Stimulated activated naive CD8-positive, alpha-beta T cell treated with anti-CD3 and anti-CD28 coated beads, Interleukin-15, Interleukin-2, amounts not matched to agents 100 U/mL and 50 U/mL, for 24 hours (primary cell): ENCODE measurements at regions not wholly inside any gene's neighbourhood (a gene's known extent, or its start where the extent isn't known, plus 50 kb on each side); places are given as distances from the start of the nearest gene placed in this dataset.
A peak's percentile ranks its signal among the peaks of the same experiment; 100 is the strongest.

ENCODE experiments used
- ATAC-seq: fragments of 150-1000 bp; cut with Tn5 transposase; one replicate; pipeline ENCODE4 v1.10.0; 2021
- DNase-seq: peaks from one replicate; pipeline ENCODE4 v3.0.0; 2021

DNA sequence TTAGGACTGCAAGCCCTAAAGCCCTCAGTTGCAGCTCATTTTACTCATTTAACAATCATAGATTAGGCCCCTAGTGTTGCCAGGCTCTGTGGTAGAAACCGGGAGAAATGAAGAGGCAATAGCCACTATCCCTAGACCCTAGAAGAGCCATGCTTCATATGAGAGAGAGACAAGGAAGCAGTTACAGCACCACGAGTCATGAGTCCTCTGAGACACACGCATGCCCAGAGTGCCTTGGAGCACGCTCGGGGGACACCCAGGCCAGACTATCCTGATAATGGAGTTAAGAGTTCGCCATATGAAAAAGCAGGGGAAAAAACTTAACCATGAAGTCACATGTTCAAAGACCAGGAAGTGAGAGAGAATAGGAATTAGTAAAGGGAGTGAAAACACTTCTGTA lies 321.5 kb upstream of the PKDCC start:
- ATAC-seq (no peak), DNase-seq (no peak)

DNA sequence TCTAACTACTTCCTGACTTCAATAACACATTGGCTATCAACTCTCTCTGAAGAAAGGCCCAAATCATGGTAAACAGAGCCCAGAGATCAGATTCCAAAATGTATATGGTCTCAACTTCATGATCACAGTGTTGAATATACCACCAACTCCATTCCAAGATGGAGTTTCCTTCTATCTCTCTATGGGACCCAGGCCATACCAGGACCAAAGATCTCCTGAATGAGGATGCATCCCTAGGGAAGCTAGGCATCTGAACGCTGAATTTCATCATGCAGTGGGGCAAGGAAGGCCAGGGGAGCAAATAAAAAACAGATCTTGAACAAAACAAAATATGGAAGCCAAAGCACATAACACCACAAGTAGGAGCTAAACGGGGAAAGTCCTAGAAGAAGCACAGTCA lies 320.7 kb upstream of the PKDCC start:
- ATAC-seq (no peak), DNase-seq (no peak)

DNA sequence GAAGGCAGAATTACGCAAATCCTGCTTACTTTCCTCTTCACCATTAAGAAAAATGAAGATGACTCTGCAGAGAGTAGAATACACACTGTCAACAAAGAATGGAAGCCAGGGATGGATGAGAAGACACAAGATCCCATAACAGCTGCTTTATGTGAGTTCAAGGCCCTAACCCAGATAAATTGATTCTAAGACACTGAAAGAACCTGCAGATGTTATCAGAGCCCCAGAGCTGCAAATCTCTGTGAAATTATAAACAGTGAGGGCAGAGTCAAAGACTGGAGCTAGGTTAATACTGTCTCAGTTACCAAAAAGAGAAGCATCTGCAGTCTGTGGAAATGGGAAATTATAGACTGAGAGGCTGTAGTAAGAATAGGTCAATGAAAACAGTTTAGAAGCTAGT lies 320.1 kb upstream of the PKDCC start:
- no peak for ATAC-seq
- no peak for DNase-seq

DNA sequence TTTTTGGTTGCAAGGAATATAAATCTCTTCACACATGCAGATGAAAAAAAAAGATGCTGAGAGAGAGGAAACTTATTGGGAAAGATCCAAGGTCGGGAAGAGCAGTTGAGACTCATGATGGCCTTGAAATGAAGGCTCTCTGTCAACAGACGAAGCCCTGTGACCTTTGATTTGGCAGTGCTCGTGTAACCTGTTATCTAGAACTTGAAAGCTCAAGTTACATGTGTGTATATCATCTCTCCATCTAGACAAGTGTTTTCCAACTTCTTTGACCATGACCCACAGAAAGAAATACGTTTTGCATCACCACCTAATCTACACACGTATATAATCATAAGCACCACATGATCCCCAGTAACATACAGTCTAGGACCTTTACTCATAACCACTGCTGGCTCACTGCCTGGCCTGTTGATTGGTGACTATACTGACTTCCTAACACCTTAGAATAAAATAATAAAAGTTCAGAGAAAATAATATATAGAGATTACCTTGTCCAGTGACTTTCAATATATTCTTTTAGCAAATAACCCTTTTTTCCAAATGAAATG lies 319.0 kb upstream of the PKDCC start:
- no peak for DNase-seq

DNA sequence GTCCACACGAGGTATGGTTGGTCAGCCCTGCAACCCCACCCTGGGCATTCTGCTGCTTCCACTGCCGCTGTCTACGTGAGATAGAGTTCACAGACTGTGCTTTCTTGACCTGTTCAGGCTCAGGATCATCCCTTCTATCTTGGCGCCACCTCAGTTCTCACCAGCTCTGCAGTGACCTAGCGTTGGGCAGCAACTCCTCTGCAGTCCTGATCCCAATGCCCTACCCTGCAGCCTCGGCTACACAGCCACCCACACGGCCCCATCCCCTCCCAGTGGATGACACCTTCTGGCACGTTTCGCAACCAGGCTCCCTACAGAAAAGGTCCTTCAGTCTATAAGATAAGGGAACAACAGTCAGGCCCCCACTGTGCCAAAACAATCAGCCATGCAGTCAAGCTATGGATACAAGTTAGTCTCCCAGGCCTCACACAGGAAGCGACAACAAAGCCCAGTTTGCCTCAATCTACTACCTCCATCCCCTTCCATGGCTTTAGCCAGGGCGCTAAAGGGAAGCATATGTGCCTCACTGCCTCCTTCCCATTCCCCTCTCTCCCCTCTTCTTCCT lies 317.9 kb upstream of the PKDCC start:
- DNase-seq (no peak), ATAC-seq (no peak)

More for the DNA sequence above, 319.0 kb upstream of the PKDCC start:
- no peak for ATAC-seq

DNA sequence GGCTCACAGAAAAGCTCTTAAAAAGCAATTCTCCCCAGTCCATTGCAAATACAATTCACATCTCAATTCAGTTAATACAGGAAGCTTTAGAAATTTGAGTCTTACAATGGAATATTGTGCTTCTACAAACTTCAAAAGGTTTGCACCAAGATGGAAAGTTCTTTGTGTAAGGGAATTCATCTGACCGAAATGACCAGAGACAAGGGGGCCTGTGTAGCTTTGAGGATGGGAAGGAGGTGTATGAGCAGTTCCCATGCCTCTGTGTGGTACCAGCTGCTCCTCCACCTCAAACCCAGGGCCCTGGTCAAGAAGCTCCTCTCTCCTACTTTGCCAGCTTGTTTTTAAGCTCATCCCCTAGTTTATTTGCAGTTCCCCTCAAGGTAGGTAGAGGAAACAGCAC lies 312.8 kb upstream of the PKDCC start:
- DNase-seq (no peak), ATAC-seq (no peak)

DNA sequence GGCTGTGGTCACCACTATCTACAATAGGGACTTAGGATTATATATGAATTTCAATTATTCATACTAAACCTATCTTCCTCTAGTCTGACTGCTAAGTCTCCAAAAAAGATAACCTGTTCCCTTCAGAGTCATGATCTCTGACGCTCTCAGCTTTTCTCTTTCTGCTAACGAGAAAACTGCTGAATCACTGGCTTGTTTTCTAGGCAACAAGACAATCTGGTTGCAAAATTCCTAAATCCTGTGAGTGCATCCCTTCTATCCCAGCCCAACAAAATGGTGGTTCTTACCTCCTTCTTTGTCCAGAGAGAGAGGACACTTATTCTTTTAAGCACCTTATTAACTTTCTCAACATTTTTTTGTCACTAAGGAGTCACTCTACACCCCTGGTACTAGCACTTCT lies 312.3 kb upstream of the PKDCC start:
- no peak for DNase-seq
- no peak for ATAC-seq

DNA sequence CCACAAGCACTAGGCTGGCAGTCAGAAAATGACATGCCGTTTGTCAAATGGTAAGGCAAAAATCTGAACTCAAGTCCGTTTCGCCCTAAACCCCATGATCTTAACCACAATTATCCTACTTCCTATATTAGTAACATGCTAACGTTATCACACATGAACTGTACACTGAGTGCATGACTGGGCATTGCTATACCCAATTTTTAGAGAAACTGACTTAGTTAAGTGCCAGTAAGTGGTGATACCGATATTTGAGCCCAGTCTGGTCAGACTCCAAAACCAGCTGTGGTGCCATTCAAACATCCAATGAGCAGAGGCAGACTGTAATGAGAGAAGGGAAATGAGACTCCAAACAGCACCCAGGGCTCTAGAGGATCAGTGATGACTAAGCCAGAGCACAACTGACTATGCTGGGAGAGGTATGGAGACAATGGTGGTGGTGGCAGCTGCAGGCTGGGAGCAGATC lies 311.7 kb upstream of the PKDCC start:
- DNase-seq: no peak

DNA sequence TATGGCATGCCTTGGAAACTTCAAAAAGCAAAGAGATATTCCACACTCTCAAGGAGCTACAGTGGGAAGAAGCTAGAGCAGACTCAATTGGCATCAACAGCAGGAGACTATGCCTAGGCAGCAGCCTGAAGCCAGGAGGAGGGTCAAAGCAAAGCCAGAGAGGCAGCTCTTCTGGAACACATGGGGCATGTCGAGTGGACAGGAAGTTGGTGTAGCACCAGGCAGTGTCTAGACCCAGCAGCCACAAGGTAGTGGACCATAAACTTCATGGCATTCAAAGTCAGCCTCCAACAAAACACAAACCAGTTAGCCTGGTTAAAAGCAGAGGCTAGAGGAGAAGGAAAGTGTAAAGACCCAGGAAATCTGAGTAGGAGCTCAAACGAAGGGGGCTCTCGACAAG lies 311.2 kb upstream of the PKDCC start:
- no peak for ATAC-seq
- DNase-seq: no peak

More for the DNA sequence above, 311.7 kb upstream of the PKDCC start:
- peak; percentile 52 for ATAC-seq

DNA sequence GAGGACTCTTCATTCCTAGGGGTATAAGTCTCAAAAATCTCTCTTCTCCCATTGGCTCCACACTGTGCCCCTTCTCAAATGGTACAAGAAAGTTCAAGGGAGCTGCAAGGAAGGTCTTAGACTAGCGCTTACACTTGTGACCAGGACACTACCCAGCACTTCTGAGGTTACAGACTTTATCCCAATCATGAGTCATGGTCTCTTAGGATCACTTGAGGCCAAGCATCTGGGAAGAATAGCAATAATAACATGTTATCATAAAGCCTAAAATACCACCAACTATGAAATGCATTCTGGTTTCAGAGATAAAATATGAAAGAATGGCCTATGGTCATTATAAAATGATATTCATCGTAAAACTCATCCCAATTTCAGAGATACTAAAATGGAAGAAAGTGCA lies 309.9 kb upstream of the PKDCC start:
- no peak for ATAC-seq
- DNase-seq: no peak

DNA sequence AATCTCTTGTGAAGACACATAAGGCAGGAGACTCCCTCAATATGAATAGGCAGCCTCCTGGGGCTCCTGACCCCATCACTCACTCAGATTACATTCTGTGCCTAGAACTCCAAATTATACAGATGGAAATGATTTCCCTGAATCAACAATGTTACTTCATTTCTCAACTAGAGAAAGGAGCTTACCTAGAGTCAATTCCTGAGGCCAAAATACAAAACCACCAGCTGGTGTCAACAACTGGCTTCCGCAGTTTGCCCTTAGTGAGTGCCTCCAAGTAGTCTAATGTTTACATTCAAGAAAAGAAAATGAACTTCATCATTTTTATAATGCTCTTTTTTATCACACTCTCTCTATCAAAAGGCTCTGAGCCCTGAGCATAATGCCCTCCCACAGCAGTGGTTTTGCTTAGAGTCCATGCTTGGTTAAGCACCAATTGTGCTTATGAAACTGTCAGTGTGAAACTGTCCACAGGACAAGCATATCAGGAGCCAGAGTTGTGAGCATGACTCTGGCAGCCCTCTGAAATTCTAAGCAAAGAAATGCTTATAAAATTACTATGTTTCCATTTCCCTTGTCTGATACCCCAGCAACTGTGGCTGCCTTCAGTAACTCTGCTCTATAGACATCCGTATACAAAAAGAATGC lies 305.7 kb upstream of the PKDCC start:
- no peak for ATAC-seq
- no peak for DNase-seq

DNA sequence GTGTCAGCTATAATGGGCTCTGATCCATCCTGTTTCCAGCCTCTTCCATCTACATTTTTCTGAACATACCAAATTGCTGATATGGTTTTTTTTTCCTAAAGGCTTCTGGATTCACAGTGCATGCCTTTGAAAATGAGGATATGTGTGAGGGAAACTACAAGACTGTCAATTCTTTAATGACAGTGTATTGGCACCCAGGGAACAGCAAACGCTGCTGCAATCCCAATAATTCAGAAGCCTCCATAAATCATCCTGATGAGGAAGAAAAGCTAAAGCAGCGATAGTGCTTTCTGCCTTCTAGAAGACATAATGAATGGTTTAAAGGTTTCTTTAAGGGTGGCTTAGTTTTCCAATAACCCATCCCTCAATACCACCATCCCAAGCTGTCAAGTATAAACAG lies 304.5 kb upstream of the PKDCC start:
- ATAC-seq (no peak), DNase-seq (no peak)

DNA sequence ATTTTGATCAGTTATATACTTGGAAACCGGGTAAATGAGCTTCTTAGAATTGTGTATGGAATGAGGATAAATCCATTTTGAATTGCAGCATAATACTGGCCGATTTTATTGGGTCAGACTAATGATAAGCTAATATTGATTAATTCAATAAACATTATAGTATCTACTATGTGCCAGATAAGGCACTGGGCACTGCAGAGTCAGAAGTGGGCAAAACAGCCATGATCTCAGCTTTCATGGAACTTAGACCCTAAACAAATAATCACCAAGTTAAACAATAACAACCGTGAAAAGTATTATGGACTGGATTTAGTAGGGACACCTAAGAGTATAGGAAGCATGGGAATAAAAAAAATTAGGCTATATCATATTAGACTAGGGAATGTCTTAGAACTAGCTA lies 297.0 kb upstream of the PKDCC start:
- ATAC-seq (no peak), DNase-seq (no peak)

DNA sequence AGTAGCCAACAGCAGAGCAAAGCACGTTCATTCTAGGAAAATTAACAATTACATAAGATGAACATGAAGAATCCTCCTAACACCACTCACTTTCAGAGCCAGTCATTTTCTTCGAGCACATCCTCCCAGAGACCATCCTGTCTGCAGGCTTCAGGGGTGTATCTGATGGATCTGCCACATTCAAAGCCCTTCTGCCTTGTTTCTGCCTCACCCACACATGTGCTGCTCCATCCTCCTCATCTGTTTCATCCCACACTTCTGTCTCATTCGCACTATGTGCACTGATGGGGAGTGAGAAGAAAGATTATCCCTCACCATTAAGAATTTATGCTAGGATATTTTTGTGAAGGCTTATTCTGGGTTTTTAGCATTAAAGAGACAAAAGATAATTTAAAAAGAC lies 287.9 kb upstream of the PKDCC start:
- no peak for ATAC-seq
- DNase-seq: no peak

DNA sequence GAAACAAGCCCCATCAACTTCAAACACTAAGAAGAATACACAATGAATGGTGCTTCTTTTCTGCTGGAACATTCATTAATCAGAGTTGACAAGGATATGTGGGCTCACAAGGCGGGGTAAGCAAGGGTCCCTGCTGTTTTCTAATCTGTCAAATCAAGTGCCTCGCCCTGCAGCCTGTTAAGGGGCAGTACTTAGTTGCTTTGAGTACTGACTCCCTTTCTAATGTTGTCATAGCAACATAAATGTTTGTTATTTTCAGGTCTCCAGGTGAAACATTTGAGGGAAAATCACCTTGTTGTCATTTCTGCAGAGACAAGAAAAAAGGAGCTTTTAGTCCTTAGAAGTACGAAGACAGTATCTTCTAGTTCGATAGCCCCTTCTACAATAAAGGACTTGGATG lies 284.7 kb upstream of the PKDCC start:
- DNase-seq (no peak), ATAC-seq (no peak)

DNA sequence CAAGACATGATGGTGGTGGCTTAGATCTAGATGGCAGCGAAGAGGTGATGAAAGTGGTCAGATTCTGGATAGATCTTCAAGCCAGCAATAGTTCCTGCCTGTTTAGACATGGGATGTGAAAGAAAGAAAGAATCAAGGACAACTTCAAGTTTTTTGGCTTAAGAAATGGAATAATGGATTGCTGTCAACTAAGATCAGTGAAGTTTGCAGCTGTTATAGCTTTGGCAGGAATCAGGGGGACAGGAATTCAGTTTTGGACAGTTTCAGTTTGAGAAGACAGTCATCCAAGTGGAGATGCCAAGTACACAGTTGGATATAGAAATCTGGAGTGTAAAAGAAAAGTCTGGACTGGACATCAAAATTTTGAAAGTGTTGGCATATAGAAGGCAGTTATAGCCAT lies 283.7 kb upstream of the PKDCC start:
- DNase-seq (no peak), ATAC-seq (no peak)

DNA sequence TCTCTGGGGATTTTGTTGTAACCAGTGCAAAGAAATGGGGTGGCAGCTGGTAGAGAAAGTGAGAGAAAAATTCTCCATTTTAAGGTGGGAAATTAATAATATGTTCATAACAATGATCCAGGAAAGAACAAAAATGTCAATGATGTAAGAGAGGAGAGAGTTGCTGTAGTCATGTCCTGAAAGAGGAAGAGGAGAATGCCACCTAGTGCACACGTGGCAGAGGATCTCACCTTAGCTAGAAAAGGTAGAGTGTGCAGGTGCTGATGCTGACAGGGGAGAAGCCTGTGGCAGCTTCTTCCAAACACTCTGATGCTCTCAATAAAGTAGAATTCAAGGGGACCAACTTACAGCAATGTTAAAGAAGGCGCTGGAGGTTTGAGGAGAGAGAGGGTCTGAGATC lies 282.9 kb upstream of the PKDCC start:
- no peak for DNase-seq
- ATAC-seq: no peak

DNA sequence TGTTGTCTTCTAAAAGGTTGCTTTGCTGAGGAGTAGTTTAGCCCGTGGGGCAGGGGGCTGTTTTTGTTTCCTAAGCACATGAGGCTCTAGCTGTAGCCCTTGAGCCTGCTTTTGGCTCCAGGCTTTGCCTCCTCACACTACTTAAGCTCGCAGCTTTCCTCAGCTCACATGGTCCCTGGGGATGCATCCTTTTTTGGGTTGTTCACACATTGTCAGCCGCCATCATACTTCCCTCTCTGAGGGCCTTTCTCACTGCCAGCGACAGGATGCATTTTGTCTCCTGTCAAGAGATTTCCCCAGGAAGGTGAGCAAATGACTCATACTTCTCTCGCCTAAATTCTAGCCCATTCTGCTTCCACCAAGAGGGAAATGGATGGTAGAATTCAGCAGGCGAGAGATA lies 279.5 kb upstream of the PKDCC start:
- no peak for DNase-seq
- no peak for ATAC-seq

DNA sequence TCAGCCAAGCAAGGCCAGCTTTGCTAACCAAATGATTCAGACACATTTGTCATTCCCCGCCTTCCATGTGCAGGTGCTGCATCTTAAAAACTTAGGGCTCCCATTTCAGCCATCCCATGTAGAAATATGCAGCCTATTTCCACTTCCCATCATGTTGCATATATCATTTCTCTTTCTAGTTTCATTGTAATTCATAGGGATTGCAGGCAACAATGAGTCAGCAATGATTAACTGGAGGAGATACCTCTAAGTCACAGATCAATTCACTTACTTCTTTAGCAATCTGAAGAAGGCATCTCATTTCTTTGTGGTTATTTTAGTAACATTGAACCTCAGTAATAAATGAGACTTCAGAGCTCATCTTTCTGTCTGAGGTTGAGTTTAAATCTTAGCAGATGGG lies 276.1 kb upstream of the PKDCC start:
- ATAC-seq (no peak), DNase-seq (no peak)

DNA sequence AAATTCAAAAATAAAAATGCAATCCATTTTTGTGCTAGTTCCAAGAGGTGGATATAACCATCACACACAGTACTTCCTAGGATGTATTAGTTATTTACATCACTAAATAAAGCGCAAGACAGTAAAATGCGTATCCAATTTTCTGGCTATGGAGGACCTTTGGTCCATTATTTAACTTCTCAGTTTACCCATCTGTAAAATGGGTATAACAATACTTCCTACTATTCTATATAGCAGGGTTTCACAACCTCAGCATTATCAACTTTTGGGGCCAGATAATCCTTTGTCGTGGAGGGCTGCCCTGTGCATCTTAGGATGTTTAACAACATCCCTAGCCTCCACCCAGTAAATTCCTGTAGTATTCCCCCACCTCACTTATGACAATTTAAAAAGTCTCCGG lies 275.1 kb upstream of the PKDCC start:
- no peak for DNase-seq
- no peak for ATAC-seq

DNA sequence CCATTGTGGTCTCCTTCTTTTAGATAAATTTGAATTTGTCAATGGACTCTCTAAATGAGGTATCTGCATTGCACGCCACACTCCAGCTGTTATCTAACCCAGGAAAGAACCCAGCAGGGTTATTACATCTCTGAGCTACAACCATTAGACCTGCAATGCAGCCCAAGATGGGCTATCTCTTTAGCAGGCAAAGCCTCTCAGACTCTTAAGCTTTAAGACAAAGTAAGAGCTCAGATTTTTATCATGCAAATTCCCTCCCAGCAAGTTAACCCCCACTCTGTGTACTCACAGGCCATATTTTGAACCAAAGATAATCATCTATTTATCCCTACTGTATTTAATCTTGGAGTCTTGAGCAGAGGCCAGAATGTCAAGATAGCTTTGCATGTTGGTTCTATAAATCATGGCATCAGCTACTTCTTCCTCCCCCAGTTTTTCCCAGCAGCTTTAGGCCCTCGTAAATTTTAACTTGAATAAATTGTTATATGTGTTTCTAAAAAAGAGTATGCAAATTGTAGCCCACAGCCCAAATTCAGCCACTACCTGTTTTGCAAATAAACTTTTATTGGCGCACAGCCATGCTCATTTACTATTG lies 273.7 kb upstream of the PKDCC start:
- no peak for ATAC-seq
- no peak for DNase-seq

DNA sequence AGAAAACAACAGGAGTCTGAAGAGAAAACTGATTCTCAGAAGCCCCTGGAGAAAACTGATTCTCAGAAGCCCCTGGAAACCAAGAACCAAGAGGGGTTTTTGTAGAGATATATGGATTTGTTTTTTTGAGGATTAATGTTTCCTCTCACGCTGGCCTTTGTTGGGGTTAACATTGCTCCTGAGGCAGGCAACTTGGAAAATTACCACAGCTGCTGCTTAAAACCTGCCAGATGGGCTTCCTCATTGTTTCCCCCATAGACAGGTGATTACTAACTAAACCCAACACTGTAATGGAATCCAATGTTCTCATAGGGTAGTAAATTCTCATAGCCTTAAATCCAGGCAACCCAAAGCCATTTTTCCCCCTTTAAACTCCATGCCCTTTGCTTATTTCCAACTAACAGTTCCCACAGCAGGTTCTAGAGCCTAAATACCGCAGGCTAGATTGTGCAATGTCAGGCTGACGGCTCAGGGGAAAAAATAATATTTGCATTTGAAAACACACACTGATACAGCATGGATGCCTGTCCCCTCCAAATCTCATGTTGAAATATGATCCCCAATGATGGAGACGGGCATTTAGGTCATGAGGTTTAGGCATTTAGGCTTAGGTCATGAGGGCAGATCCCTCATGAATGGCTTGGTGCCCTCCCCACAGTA lies 272.3 kb upstream of the PKDCC start:
- ATAC-seq: no peak

DNA sequence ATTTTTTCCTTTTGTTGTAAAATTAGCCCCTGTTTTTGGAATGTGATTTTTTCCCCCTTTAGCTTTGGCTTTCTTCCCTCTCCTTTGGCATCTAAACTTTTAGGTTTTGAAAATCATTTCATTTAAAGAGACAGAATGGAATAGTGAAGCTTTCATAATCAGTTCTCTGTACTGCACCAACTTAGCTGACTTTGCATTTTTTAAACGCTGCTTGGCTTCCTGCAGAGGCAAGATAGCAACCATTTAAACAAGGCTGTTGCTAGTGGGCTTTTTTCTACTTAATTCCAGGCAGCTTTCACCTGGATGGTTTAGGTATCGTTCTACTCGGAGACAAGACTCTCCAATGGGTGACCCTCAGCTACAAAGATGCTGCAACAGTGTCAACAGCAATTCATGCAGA lies 267.9 kb upstream of the PKDCC start:
- ATAC-seq (no peak), DNase-seq (no peak)

More for the DNA sequence above, 272.3 kb upstream of the PKDCC start:
- no peak for DNase-seq
